Inflammatory macrophage treated with lipopolysaccharide for 4 hours (primary cell): ENCODE measurements at regions not wholly inside any gene's neighbourhood (a gene's known extent, or its start where the extent isn't known, plus 50 kb on each side); places are given as distances from the start of the nearest gene placed in this dataset.

Experiments
- DNase-seq: peaks from one replicate; pipeline ENCODE4 v3.0.0-alpha.2; 2020

- no peak for DNase-seq
Measured at GRCh38 chr18:22074282-22075070, 94.9 kb upstream of the GATA6 start.

- DNase-seq, result no peak
Measured at GRCh38 chr18:22080035-22080434, 89.4 kb upstream of the GATA6 start.

GRCh38 chr18:22082408-22082807 lies 87.0 kb upstream of the GATA6 start:
- no peak for DNase-seq

GRCh38 chr18:22084547-22084946 lies 84.8 kb upstream of the GATA6 start:
- no peak for DNase-seq

- no peak for DNase-seq
Measured at GRCh38 chr18:22086973-22087372, 82.4 kb upstream of the GATA6 start.

GRCh38 chr18:22088029-22088428 lies 81.4 kb upstream of the GATA6 start:
- DNase-seq, result no peak

- DNase-seq, result no peak
Measured at GRCh38 chr18:22088996-22089640, 80.3 kb upstream of the GATA6 start.

GRCh38 chr18:22091341-22091740 lies 78.0 kb upstream of the GATA6 start:
- no peak for DNase-seq

GRCh38 chr18:22093731-22094357 lies 75.5 kb upstream of the GATA6 start:
- DNase-seq, result no peak

GRCh38 chr18:22094358-22094734 lies 75.0 kb upstream of the GATA6 start:
- DNase-seq, result no peak

- DNase-seq, result peak; percentile 32
Measured at GRCh38 chr18:22098563-22098989, 70.8 kb upstream of the GATA6 start.

- DNase-seq, result no peak
Measured at GRCh38 chr18:22099925-22100324, 69.5 kb upstream of the GATA6 start.

- no peak for DNase-seq
Measured at GRCh38 chr18:22101731-22102130, 67.7 kb upstream of the GATA6 start.

- no peak for DNase-seq
Measured at GRCh38 chr18:22102953-22103646, 66.3 kb upstream of the GATA6 start.

GRCh38 chr18:22103647-22104031 lies 65.8 kb upstream of the GATA6 start:
- no peak for DNase-seq

GRCh38 chr18:22106536-22107292 lies 62.7 kb upstream of the GATA6 start:
- no peak for DNase-seq

GRCh38 chr18:22108674-22109073 lies 60.7 kb upstream of the GATA6 start:
- no peak for DNase-seq

- no peak for DNase-seq
Measured at GRCh38 chr18:22109535-22109934, 59.9 kb upstream of the GATA6 start.

GRCh38 chr18:22110461-22110924 lies 58.9 kb upstream of the GATA6 start:
- no peak for DNase-seq

GRCh38 chr18:22112215-22112614 lies 57.2 kb upstream of the GATA6 start:
- DNase-seq, result no peak

- no peak for DNase-seq
Measured at GRCh38 chr18:22113144-22113844, 56.1 kb upstream of the GATA6 start.
